Stimulated activated CD8-positive, alpha-beta memory T cell treated with anti-CD3 and anti-CD28 coated beads, Interleukin-4, amount 100 ng/mL, for 48 hours (primary cell): ENCODE measurements at regions not wholly inside any gene's neighbourhood (a gene's known extent, or its start where the extent isn't known, plus 50 kb on each side); places are given as distances from the start of the nearest gene placed in this dataset.
"Not testable (repeated sequence)": the region's sequence is repeated elsewhere in the genome, so short reads cannot be mapped to it uniquely, and the experiment has no call there.

Experiments used
- DNase-seq: peaks from one replicate; pipeline ENCODE4 v3.0.0-alpha.2; 2020

DNA sequence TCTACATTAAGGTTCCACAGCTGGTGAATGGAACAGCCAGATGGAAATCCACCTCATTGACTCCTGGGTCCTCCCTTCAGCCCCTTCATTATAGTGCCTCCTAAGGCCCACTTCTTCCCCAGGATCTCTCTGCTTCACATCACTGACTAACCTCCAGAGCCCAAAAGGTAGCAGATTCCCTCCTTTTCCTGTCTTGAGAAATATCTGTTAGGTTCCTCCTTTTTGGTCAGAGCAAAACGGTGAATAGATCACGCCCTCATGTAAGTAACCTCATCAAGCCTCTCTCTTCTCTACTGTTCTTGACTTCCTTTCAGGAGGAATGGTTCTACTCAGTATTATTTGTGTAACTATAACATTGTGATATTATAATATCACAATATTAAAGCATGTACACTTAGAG is 155.0 kb upstream of the SRD5A2 start:
- DNase-seq = no peak

GRCh38 chr2:31729442-31730092 is 148.8 kb upstream of the SRD5A2 start:
- no peak for DNase-seq

GRCh38 chr2:31729065-31729439 is 148.3 kb upstream of the SRD5A2 start:
- no peak for DNase-seq

- DNase-seq = no peak
Measured at GRCh38 chr2:31728406-31729064, 147.8 kb upstream of the SRD5A2 start.

- DNase-seq = no peak
Measured at GRCh38 chr2:31726457-31726856, 145.7 kb upstream of the SRD5A2 start.

GRCh38 chr2:31725444-31725843 is 144.7 kb upstream of the SRD5A2 start:
- no peak for DNase-seq

GRCh38 chr2:31711737-31712136 is 131.0 kb upstream of the SRD5A2 start:
- no peak for DNase-seq

DNA sequence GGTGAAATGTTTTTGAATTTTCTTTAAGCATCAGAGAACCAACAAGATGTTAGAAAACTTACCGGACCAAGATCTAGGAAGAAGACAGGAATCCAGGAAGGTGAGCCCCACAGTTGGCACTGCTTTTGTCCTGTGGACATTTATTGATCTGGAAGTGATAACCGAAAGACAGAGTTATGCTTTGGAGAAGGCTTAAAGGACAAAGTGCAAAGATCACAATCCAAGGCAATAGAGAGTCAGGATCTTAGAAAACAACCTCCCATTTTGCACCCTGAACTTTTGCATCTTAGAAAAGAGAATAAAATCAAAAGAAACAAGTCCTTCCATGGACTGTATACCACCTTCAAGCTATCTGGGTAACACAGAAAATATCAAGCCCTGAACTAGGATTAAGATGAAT is 129.4 kb upstream of the SRD5A2 start:
- DNase-seq = no peak

DNA sequence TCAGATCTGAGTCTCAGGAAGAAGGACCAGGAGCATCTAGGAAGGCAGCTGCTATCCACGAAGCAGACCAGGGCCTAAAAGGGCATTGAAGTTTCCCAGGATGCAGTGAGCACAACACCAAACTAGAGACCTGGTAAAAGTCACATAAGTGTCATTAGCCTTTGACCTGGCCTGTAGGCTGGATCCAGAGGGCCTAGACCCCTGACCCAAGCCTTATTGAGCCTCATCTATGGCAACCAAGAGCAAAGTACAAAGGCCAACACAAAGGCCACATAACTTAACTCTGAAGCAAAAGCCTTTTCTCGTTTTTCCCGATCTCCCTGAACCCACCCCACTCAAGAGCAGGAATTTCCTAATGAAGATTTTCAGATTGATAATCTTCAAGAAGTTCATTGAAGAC is 127.3 kb upstream of the SRD5A2 start:
- DNase-seq = no peak

DNA sequence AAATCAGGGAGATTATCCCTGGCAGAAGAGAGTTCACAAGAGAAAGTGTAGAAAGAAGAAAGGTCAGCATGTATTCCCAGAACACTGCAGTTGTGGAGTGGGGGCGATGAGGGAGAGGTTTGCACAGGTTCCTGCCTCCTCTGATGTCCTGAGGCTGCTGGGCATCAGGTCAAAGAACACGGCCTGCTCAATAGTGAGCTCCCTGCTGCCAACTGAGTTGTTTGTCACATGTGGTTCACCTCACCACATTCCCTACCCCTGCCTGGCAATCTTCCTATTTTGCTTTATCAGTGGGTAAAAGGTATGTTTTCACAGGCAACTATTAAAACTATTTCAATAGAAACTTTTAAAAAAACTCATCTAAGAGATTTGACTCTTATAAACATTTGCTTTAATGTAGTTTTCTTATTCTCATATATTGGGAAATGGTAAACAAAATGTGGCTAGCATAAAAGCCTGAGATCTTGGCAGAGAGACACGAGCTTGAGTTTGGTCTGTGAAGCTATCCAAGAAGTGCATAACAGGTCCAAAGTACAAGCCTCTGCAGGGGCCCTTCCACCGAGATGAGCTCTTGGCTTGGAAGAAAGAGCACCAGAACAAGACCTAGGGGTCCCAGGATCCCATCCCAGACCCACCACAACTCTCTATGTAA is 123.9 kb upstream of the SRD5A2 start:
- DNase-seq = no peak

DNA sequence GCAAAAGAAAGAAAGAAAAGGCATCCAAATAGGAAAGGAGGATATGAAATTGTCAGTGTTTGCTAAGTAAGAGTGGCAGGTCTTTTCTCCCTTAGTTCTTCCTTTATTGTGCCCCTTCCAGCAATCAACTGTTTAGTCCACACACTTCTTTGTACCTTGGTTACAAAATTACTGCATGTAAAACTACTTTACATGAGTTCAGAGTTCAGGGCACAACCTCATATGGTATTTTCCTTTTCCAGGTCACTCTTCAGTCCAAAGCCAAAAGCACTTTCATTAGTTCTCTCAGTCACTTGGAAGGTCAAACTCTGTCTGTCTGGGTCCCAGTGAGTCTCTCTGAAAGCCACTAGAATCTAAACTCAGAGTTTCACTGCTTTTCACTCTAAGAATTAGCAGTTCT is 122.5 kb upstream of the SRD5A2 start:
- DNase-seq = no peak

DNA sequence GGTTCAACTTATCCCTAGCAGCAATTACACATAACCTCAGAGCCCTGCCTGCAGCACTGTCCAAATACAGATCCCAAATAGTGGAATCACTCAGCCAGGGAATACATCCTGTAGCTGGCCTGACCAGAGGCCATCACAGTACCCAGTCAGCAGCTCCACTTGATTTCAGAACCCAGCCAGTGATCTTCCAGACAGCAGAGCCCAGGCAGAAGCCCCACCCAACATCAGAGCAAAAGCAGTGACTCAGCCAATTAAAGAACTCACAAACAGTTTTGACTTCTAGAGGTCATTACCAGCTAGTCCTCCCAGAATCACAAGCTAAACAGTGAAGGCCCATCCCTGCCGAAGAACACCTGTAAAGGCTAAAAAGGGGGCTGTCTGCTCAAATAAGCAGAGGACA is 118.0 kb upstream of the SRD5A2 start:
- DNase-seq = no peak

DNA sequence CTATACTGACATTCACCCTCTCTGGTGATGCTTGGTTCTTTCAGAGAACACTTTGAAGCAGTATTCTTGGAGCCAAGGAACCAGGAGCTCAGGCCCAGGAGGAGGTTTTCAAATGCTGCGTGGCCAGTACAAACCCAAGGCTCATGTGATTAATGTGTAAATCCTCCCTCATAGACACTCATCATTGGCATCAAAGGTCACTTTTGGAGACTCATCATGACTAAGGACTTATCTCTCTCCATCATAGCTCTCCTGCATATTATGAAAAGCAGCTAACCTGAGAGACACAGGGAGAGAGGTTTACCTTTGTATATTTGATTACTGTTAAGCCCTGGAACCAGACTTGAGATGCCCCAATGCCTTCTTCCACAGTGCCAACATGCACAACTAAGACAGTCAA is 115.3 kb upstream of the SRD5A2 start:
- DNase-seq = no peak

DNA sequence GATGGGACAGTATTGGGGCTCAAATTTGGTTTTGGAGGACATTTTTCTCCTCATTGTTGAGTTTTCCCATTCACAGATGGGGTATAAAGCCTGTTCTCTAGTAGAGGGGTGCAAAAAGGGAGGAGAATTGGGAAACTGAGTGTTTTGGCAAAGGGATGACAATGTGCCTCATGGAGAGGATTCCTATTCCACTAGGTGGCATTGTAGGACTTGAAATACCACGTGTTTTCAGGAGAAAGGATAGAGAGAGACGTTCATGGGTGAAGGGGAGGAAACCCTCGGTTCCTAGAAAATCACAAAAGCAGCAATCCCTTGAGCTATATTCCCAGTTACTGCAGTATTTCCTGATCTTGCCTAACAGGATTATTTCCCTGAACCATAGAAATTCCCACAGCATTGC is 113.7 kb upstream of the SRD5A2 start:
- no peak for DNase-seq

GRCh38 chr2:31693882-31694281 is 113.1 kb upstream of the SRD5A2 start:
- no peak for DNase-seq

GRCh38 chr2:31688282-31688681 is 107.5 kb upstream of the SRD5A2 start:
- peak; percentile 25 for DNase-seq

GRCh38 chr2:31683506-31683905 is 102.8 kb upstream of the SRD5A2 start:
- DNase-seq = not testable (repeated sequence)

- DNase-seq = no peak
Measured at GRCh38 chr2:31675485-31675901, 94.8 kb upstream of the SRD5A2 start.

GRCh38 chr2:31674446-31674845 is 93.7 kb upstream of the SRD5A2 start:
- no peak for DNase-seq

DNA sequence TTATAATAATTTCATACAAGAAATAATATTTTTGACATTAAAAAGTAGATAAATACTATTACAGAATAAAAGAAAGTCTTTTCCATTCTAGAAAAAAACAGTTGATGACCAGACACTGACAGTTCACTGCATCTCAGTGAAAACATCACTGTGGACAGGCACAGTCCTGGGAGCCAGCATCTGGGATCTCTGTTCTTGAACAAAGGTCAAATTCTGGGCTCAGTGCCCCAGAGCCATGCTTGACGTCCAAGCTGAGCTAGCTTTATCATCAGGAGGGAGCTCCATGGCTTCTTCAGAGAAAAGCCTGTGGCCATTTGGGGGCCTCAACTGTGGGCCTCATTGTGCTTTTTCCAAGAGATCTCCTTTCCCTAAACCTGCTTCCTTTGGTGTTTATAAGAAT is 86.1 kb upstream of the SRD5A2 start:
- no peak for DNase-seq

DNA sequence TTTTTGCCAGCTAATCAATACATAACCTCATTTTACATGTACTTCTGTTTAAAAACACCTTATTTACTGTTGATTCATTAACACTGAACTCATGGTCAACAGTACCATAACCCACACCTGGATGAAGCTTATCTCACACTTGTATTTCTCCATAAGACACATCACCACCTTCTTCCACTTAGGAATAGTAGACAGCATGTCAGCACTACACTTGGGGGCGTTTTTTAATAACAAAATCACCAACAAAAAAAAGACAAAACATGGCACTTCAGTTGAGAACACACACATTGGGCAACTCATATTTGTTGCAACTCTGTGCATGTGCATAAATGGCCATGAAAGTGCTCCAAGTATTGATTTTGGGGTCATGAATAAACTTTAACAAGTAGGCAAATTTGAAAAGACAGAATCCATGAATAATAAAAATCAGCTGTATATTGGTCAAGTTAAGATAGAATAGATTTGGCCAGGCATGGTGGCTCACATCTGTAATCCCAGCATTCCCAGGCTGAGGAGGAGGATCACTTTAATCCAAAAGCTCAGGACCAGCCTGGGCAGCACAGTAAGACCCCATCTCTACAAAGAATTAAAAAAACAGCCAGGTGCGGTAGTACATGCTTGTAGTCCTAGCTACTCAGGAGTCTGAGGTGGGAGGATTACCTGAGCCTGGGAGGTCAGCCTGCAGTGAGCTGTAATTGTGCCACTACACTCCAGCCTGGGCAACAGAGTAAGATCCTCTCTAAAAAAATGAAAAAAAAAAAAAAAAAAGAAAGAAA is 84.4 kb upstream of the SRD5A2 start:
- DNase-seq = no peak

DNA sequence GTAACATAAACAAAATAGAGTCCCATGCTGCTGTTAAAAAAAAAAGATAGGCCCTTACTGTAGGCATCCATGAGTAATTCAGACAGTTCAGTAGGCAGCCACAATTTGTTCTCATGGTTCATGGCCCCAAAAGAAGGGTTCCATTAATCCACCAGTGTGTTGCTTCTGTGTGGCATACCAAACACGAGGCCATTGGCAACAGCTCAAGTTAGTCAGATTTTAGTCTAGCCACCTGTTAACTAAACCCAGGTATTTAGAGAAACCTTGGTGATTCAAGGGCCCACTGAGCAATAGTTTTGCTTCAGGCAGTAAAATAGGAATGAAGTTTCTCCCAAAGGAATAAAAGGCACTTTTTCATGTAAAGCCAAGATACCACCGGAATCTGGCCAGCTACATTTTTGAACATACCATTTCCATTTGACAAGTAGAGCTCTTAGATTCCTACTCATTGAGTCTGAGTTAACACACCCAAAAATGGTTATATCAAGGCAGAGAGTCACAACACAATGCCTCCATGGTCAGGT is 80.1 kb upstream of the SRD5A2 start:
- no peak for DNase-seq

GRCh38 chr2:31660165-31660564 is 79.4 kb upstream of the SRD5A2 start:
- DNase-seq = no peak

- DNase-seq = no peak
Measured at GRCh38 chr2:31654241-31654640, 73.5 kb upstream of the SRD5A2 start.
